ENCODE measurements at regions not wholly inside any gene's neighbourhood (a gene's known extent, or its start where the extent isn't known, plus 50 kb on each side); places are given as distances from the start of the nearest gene placed in this dataset.

GRCh38 chr5:6159832-6160430, 218.4 kb downstream of the MED10 start:
- DNase-seq, result no peak

DNA sequence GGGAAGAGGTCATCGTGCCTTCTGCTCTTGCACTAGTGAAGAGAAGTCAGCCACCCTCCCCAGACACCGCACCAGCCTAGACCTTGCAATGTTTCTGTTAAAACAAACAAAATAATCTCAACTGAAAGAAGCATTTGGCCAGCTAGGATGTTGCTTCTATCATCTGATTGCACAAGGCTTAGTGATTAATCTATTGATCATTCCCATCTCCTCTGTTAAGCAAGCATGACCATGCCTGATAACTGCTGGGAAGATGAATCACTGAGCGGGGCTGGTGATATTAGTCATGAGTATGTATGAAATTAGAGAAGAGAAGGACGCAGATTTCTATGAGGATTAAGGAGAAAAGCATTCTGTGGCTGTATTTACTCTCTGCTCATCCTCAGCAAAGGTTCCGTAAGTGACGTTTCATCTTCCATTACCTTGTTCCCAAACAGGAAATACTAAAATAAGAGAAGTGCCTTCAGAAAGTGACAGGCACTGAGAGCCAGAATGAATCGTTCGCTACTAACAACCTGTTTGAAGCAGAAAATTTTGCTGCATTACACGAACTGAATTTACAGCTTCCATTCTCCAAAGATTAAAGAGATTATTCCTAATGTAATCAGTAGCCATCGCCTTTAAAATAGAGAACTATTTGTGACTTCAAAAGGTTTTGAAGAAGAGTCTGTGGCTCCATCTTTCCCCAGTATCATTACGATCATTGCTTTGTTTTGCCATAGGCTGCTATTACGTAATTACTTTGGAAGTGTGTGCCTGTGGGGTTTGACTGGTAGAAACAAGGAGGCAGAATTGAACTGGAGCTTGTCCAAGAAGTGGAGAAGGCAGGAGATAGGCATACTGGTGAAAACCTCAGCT, 219.1 kb downstream of the MED10 start:
- no peak for DNase-seq

DNA sequence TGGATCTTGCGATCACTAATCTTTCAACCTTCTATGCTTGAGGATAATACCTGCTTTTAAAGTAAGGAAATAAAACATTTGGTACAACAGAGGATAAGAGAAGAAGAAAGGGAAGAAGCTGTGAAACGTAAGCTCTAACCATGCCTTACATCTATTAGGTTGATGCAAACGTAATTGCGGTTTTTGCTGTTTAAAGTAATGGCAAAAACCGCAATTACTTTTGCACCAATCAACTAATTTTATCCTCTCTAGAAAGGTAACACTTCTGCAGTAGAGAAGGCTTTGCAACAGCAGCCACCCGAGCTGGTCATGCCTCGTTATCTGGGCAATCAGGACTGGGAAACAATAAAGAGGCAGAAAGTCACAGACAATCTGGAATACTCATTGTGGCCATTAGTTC, 224.1 kb downstream of the MED10 start:
- DNase-seq, result no peak

DNA sequence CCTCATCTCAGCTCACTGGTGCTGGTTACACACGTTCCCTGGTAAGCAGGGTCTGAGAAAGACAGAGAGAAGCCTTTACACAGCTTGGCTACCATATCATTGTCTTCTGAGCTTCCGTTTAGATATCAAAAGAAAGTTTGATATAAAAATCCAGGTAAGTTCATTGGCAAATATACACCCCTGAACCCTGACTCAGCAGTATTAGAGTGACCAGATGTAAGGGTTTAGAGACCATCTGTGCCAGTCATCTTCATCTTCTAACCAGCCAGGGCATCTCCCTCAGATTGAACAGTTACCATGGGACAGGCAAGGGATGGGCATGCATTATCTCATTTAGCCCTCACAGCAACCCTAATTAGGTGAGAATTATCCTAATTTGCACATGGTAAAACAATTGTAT, 232.1 kb downstream of the MED10 start:
- DNase-seq, result no peak

DNA sequence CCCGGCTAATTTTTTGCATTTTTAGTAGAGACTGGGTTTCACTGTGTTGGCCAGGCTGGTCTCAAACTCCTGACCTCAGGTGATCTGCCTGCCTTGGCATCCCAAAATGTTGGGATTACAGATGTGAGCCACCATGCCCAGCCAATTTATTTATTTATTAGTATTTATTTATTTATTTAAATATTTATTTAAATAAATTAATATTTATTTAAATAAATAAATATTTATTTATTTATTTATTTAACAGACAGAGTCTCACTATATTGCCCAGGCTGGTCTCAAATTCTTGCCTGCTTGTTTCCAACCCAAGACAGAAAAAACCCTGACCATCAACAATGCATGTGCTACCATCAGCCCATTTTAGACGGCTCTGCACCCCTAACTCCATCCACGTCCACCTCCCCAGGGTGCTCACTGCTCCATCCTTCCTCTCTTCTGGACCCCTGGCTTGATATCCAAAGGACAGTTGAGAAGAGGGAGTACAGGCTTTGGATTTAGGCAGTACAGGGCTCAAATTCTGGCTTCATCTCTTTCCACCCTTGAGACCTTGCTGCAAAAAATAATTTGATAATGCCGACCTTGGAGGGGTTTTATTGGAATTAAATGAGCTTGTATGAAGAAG, 232.6 kb downstream of the MED10 start:
- DNase-seq, result no peak

DNA sequence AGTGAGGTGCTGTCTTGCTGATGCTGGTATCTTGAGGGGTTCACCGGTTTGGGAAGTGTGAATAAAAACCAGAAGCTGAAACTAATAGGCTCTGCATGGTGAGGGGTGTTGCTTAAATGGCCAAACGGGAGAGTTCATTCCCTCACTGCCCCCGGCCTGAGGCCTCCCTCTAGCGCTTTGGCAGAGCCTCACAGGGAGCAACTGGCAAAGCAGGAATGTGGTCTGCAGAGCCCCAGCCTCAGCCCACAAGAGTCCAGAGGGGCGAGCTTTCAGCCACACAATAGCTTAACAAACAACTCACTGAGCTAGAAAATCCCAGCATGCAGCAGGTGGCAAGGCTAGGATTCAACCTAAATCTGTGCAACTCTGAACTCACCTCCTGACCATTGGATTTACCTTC, 234.8 kb downstream of the MED10 start:
- DNase-seq, result no peak

DNA sequence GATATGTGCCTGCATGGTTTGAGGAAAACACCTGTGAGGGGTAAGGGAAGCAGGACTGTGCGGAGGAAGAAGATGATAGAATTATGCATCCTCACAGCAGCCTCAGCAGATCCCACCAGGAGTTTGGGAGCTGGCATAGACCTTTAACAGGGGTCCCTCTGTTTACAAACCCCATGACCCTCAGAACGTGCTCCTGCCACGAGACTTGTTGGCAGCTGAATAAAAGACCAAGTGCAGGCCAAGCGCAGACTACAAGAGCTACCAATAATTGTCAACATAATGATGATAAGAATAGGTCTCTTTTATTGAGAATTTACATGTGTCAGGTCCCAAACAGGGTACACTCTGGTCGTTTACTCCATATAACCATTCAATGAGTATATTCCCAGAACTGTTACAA, 236.0 kb downstream of the MED10 start:
- DNase-seq, result no peak

DNA sequence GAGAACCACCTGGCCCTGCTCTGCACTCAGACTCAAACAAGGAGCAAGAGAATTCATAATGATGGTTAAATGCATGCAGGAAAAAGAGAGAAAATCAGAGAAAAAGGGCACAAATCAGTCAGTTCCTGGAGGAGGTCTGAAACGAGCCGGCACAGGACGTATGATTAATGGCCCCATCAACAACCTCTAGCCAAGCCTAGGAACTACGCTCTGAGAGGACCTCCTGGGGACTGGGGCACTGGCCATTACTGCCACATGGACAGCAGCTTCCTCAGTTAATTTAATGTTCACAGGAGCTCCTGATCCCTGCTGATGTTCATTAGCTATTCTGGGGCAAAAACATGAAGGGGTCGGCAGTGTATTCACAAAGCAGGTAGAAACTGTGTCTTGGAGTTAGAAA, 238.1 kb downstream of the MED10 start:
- DNase-seq, result no peak

DNA sequence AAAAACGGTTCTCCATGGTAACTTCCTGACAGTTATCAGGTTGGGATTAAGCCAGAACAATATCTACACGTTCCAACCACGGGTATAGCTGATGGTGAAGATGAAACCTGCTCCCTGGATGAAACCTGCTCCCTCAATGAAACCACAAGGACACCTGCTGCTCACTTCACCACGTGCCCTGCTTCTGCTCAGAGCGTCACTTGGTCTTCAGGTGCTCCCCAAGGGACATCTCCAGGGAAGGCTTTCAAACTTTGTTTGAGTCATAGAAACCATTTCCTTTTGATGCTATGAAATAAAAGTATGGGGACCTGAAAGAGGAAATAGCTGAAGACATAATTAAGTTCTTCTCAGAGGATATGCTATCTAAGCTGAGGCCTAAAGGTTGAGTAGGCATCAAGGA, 242.4 kb downstream of the MED10 start:
- DNase-seq, result no peak

GRCh38 chr5:6134281-6134680, 244.1 kb downstream of the MED10 start:
- no peak for DNase-seq

- no peak for DNase-seq
Observed at GRCh38 chr5:6125781-6126180, 252.6 kb downstream of the MED10 start.

GRCh38 chr5:6118691-6119090, 259.7 kb downstream of the MED10 start:
- no peak for DNase-seq

GRCh38 chr5:6117212-6117611, 261.1 kb downstream of the MED10 start:
- DNase-seq, result no peak

DNA sequence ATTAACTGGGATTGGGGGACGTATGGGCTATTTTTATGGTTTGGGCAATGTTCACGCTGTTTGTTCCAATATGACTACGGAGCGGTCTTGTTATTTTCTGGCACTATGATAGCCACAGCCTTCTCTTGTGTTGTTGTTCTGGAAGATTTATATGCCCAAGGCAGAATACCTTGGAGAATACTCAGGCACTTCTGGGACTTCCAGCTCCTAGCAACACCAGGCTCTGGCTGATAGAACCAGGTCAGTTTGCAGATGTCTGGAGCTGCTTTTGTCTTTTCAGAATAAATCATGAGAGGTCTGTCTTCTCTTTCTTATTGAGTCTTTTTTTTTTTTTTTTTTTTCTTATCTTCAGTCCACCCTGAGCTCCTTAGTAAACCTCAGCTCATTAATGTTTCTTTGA, 262.5 kb downstream of the MED10 start:
- no peak for DNase-seq

DNA sequence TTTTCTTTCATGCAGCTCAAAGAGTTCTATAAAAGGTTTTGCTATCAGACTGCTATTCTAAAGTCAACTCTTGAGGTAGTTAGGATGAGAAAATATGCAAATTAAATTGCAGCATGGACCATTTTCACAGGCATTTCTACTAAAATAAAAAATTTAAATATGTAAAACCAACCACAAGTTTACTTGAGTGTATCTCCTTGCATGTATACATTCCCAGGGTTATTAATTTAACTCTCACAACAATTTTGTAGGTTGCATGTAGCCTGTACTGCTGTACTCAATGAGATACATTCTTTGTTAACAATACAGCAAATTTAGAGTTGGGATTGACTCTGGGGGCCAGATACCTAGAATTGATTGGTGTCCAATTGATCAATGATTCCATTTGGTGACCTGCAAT, 265.8 kb downstream of the MED10 start:
- no peak for DNase-seq

- DNase-seq, result no peak
Observed at GRCh38 chr5:6112125-6112524, 266.2 kb downstream of the MED10 start.

- DNase-seq, result no peak
Observed at GRCh38 chr5:6111131-6111530, 267.2 kb downstream of the MED10 start.

- DNase-seq, result no peak
Observed at GRCh38 chr5:6110441-6111005, 267.8 kb downstream of the MED10 start.

- DNase-seq, result no peak
Observed at GRCh38 chr5:6108981-6109825, 269.1 kb downstream of the MED10 start.

DNA sequence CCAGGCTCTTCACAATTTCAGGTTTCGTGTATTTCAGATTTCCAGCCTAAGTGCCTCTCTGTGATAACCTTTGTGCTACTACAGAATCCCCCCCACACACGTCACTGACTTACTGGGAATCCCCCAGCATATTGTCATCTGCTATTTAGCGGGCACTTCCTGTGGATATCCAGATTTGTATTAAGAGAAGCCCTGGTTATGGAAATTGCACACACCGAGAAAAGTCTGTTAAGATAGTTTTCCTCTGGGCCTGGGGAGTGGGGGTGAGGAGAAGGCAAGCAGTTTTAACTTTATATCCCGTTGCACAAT, 269.9 kb downstream of the MED10 start:
- no peak for DNase-seq

- no peak for DNase-seq
Observed at GRCh38 chr5:6107675-6108539, 270.4 kb downstream of the MED10 start.

DNA sequence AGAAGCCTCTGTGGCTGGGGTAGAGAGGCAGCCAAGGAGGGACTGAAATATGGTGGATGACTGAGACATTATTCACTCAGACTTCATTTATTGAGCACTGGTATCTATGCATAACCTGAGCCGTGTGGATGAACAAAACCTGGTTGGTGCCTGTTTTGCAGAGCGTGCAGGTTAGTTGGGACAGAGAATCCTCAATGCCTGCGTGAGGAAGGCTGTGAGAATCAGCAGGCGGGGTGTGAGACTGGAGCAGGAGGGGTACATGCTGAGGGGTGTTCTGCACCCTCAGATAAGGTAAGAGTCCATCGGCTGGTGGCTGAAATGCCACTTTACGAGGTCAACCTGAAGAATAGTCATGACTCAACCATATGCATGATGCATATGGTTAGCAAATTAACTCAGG, 271.6 kb downstream of the MED10 start:
- DNase-seq, result no peak
